Liver (tissue), 3 donors: ENCODE measurements at regions not wholly inside any gene's neighbourhood (a gene's known extent, or its start where the extent isn't known, plus 50 kb on each side); places are given as distances from the start of the nearest gene placed in this dataset.

Experiments used
- EGR1 ChIP-seq, 2 donors: IDR thresholded peaks; 2 replicates each; pipeline ENCODE4 v1.6.1; 2016 to 2018; ENCODE audit warnings: antibody characterized with exemption in 2 of 2, low read depth in 2 of 2
- GABPA ChIP-seq, 2 donors: IDR thresholded peaks in 1 of 2; conservative IDR thresholded peaks in 1 of 2; 2 replicates each; pipeline ENCODE4 v1.6.1; 2016; ENCODE audit warnings: antibody characterized with exemption in 2 of 2, mild to moderate bottlenecking in 1 of 2, moderate library complexity in 1 of 2
- RAD21 ChIP-seq, 2 donors: IDR thresholded peaks; 2 replicates each; pipeline ENCODE4 v1.6.1; 2016; ENCODE audit warnings: antibody characterized with exemption in 2 of 2, mild to moderate bottlenecking in 2 of 2
- REST ChIP-seq: IDR thresholded peaks from 2 replicates; pipeline ENCODE4 v1.6.1; 2016; ENCODE audit warnings: antibody characterized with exemption, mild to moderate bottlenecking
- TAF1 ChIP-seq: conservative IDR thresholded peaks from 2 replicates; pipeline ENCODE4 v1.6.1; 2016; ENCODE audit warnings: antibody characterized with exemption, mild to moderate bottlenecking
- TF ChIP-seq, protein P1 (sequence below): fragments of 150-350 bp; IDR thresholded peaks from 2 replicates; pipeline ENCODE4 v1.5.1; 2017; ENCODE audit warnings: improper control_type of control experiment, low read depth, low read length; ENCODE audit not compliant: missing input control
- TF ChIP-seq, protein P2 (sequence below): IDR thresholded peaks from 2 replicates; pipeline ENCODE4 v1.6.1; 2016; ENCODE audit warnings: antibody characterized with exemption
- donor health status: healthy.
- donor health status: healthy.

DNA sequence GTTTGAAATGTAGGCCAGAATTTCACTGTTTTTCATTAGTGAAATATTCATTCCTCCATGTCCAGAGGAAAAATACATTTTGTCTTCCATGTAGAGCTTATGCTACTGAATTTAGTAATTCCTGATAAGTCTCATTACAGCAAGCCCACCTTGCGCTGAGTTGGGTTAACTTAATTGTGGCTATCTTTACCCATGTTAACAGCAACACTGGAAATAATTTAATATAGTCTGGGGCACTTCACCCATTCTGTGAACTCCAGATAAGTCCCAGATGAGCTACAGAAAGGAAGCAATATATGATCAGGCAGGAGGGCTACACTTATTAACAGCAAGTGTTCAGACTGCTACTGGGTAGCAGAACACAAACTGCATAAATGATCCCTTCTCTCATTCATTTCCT, 270.1 kb upstream of the CNTN4 start:
- TF ChIP-seq, protein P1, sequence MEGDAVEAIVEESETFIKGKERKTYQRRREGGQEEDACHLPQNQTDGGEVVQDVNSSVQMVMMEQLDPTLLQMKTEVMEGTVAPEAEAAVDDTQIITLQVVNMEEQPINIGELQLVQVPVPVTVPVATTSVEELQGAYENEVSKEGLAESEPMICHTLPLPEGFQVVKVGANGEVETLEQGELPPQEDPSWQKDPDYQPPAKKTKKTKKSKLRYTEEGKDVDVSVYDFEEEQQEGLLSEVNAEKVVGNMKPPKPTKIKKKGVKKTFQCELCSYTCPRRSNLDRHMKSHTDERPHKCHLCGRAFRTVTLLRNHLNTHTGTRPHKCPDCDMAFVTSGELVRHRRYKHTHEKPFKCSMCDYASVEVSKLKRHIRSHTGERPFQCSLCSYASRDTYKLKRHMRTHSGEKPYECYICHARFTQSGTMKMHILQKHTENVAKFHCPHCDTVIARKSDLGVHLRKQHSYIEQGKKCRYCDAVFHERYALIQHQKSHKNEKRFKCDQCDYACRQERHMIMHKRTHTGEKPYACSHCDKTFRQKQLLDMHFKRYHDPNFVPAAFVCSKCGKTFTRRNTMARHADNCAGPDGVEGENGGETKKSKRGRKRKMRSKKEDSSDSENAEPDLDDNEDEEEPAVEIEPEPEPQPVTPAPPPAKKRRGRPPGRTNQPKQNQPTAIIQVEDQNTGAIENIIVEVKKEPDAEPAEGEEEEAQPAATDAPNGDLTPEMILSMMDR, result no peak
- TF ChIP-seq, protein P2, sequence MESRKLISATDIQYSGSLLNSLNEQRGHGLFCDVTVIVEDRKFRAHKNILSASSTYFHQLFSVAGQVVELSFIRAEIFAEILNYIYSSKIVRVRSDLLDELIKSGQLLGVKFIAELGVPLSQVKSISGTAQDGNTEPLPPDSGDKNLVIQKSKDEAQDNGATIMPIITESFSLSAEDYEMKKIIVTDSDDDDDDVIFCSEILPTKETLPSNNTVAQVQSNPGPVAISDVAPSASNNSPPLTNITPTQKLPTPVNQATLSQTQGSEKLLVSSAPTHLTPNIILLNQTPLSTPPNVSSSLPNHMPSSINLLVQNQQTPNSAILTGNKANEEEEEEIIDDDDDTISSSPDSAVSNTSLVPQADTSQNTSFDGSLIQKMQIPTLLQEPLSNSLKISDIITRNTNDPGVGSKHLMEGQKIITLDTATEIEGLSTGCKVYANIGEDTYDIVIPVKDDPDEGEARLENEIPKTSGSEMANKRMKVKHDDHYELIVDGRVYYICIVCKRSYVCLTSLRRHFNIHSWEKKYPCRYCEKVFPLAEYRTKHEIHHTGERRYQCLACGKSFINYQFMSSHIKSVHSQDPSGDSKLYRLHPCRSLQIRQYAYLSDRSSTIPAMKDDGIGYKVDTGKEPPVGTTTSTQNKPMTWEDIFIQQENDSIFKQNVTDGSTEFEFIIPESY, result no peak
- TF ChIP-seq EGR1 (IDR thresholded peaks at IDR 0.05; ENCODE audit: low read depth in 2 of 2) (no peak), RAD21 (IDR thresholded peaks at IDR 0.05) (no peak), GABPA (IDR thresholded peaks at IDR 0.05 in 1 of 2, conservative IDR thresholded peaks at IDR 0.05 in 1 of 2) (no peak), TAF1 (no peak), REST (no peak)
